H9 (cell line): ENCODE measurements at regions not wholly inside any gene's neighbourhood (a gene's known extent, or its start where the extent isn't known, plus 50 kb on each side); places are given as distances from the start of the nearest gene placed in this dataset.

Experiments
- DNase-seq: peaks from one replicate; pipeline ENCODE4 v3.0.0-alpha.2; 2017
- H2AFZ ChIP-seq: one replicate; pipeline ENCODE4 v1.6.1; 2013; ENCODE audit warnings: mild to moderate bottlenecking, low read length, control low read depth, moderate library complexity
- H2AK5ac ChIP-seq: 2 replicates; pipeline ENCODE4 v1.6.1; 2013; ENCODE audit warnings: low read length, control low read depth, mixed read lengths; ENCODE audit not compliant: insufficient read length
- H2BK120ac ChIP-seq: one replicate; pipeline ENCODE4 v1.6.1; 2013; ENCODE audit warnings: low read depth, mild to moderate bottlenecking, low read length, control low read depth, inconsistent platforms; ENCODE audit not compliant: poor library complexity, severe bottlenecking
- H2BK12ac ChIP-seq: 2 replicates; pipeline ENCODE4 v1.6.1; 2013; ENCODE audit warnings: low read length, control low read depth, mixed read lengths, low read depth; ENCODE audit not compliant: insufficient read length
- H2BK15ac ChIP-seq: 2 replicates; pipeline ENCODE4 v1.6.1; 2013; ENCODE audit warnings: low read depth, low read length, control low read depth
- H2BK20ac ChIP-seq: one replicate; pipeline ENCODE4 v1.6.1; 2013; ENCODE audit warnings: low read depth, mild to moderate bottlenecking, low read length, control low read depth, inconsistent platforms; ENCODE audit not compliant: poor library complexity, severe bottlenecking
- H2BK5ac ChIP-seq: 2 replicates; pipeline ENCODE4 v1.6.1; 2013; ENCODE audit warnings: low read length, control low read depth, mixed read lengths; ENCODE audit not compliant: insufficient read length
- H3K14ac ChIP-seq: 2 replicates; pipeline ENCODE4 v1.6.1; 2013; ENCODE audit warnings: low read length, control low read depth; ENCODE audit not compliant: insufficient read depth
- H3K18ac ChIP-seq: 2 replicates; pipeline ENCODE4 v1.6.1; 2013; ENCODE audit warnings: low read depth, mild to moderate bottlenecking, mixed read lengths, low read length, control low read depth; ENCODE audit not compliant: insufficient read length
- H3K23ac ChIP-seq: 2 replicates; pipeline ENCODE4 v1.6.1; 2013; ENCODE audit warnings: low read length, control low read depth, mixed read lengths, low read depth; ENCODE audit not compliant: insufficient read length
- H3K23me2 ChIP-seq: 2 replicates; pipeline ENCODE4 v1.6.1; 2013; ENCODE audit warnings: low read depth, mild to moderate bottlenecking, mixed read lengths, low read length, control low read depth; ENCODE audit not compliant: insufficient read length, poor library complexity, severe bottlenecking
- H3K27ac ChIP-seq: 2 replicates; pipeline ENCODE4 v1.5.1; 2013; ENCODE audit warnings: low read length, control low read depth, mixed read lengths, low read depth; ENCODE audit not compliant: insufficient read length
- H3K27me3 ChIP-seq: 2 replicates; pipeline ENCODE4 v1.6.1; 2013; ENCODE audit warnings: low read length, control low read depth, inconsistent platforms; ENCODE audit not compliant: insufficient read depth
- H3K4ac ChIP-seq: 2 replicates; pipeline ENCODE4 v1.6.1; 2013; ENCODE audit warnings: low read depth, mild to moderate bottlenecking, control low read depth, inconsistent platforms, low read length, moderate library complexity
- H3K4me1 ChIP-seq: 2 replicates; pipeline ENCODE4 v1.6.1; 2013; ENCODE audit warnings: low read length, control low read depth, inconsistent platforms; ENCODE audit not compliant: insufficient read depth
- H3K4me2 ChIP-seq: 2 replicates; pipeline ENCODE4 v1.6.1; 2013; ENCODE audit warnings: low read length, control low read depth, mixed read lengths; ENCODE audit not compliant: insufficient read length, insufficient read depth
- H3K56ac ChIP-seq: 2 replicates; pipeline ENCODE4 v1.6.1; 2013; ENCODE audit warnings: low read depth, mild to moderate bottlenecking, mixed read lengths, low read length, control low read depth; ENCODE audit not compliant: insufficient read length
- H3K79me1 ChIP-seq: 2 replicates; pipeline ENCODE4 v1.6.1; 2013; ENCODE audit warnings: low read depth, mild to moderate bottlenecking, moderate library complexity, low read length, control low read depth, inconsistent platforms; ENCODE audit not compliant: insufficient read depth, poor library complexity, severe bottlenecking
- H3K79me2 ChIP-seq: 2 replicates; pipeline ENCODE4 v1.6.1; 2013; ENCODE audit warnings: low read length, control low read depth, inconsistent platforms; ENCODE audit not compliant: insufficient read depth
- H3K9ac ChIP-seq: 2 replicates; pipeline ENCODE4 v1.6.1; 2013; ENCODE audit warnings: low read length, control low read depth, mixed read lengths; ENCODE audit not compliant: insufficient read length; ENCODE audit errors: extremely low read depth
- H3K9me3 ChIP-seq: one replicate; pipeline ENCODE4 v1.6.1; 2013; ENCODE audit warnings: low read depth, low read length, inconsistent platforms; ENCODE audit not compliant: control insufficient read depth
- H3T11ph ChIP-seq: one replicate; pipeline ENCODE4 v1.6.1; 2013; ENCODE audit warnings: mild to moderate bottlenecking, low read length, control low read depth, inconsistent platforms
- H4K20me1 ChIP-seq: one replicate; pipeline ENCODE4 v1.6.1; 2013; ENCODE audit not compliant: control insufficient read depth, insufficient read length, insufficient read depth
- H4K5ac ChIP-seq: 2 replicates; pipeline ENCODE4 v1.6.1; 2013; ENCODE audit warnings: low read depth, mild to moderate bottlenecking, mixed read lengths, low read length, control low read depth; ENCODE audit not compliant: insufficient read length
- H4K8ac ChIP-seq: replicated peaks from 2 replicates; pipeline ENCODE4 v1.6.1; 2013; ENCODE audit warnings: low read length, control low read depth, mixed read lengths, low read depth; ENCODE audit not compliant: insufficient read length
- H4K91ac ChIP-seq: 2 replicates; pipeline ENCODE4 v1.6.1; 2013; ENCODE audit warnings: low read depth, mild to moderate bottlenecking, moderate library complexity, mixed read lengths, low read length, control low read depth; ENCODE audit not compliant: insufficient read length
- H3K27ac Mint-ChIP-seq, 3 experiments: 2 replicates in 2 of 3; 3 replicates in 1 of 3; pipeline ENCODE4 v1.8.0; 2020 to 2021; ENCODE audit warnings: mixed read lengths in 3 of 3, mild to moderate bottlenecking in 1 of 3, moderate library complexity in 1 of 3
- H3K27me3 Mint-ChIP-seq: 2 replicates; pipeline ENCODE4 v1.8.0; 2021; ENCODE audit warnings: low read depth, mild to moderate bottlenecking, moderate library complexity, mixed read lengths
- H3K36me3 Mint-ChIP-seq, 3 experiments: 2 replicates in 2 of 3; 3 replicates in 1 of 3; pipeline ENCODE4 v1.8.0; 2020 to 2021; ENCODE audit warnings: low read depth in 3 of 3, mixed read lengths in 3 of 3; ENCODE audit not compliant: insufficient read depth in 1 of 3
- H3K4me1 Mint-ChIP-seq, 2 experiments: 2 replicates each; pipeline ENCODE4 v1.8.0; 2020; ENCODE audit warnings: mixed read lengths in 2 of 2
- H3K4me3 Mint-ChIP-seq, 2 experiments: 2 replicates in 1 of 2; 3 replicates in 1 of 2; pipeline ENCODE4 v1.8.0; 2020 to 2021; ENCODE audit warnings: mild to moderate bottlenecking in 2 of 2, mixed read lengths in 2 of 2, moderate library complexity in 1 of 2
- H3K9me3 Mint-ChIP-seq, 2 experiments: 2 replicates in 1 of 2; 3 replicates in 1 of 2; pipeline ENCODE4 v1.8.0; 2020; ENCODE audit warnings: mild to moderate bottlenecking in 2 of 2, mixed read lengths in 2 of 2, moderate library complexity in 1 of 2
- CTCF ChIP-seq: fragments of 200-600 bp; sonication (generic); conservative IDR thresholded peaks from 3 replicates; pipeline ENCODE4 v1.8.0; 2021; ENCODE audit warnings: antibody characterized with exemption, mild to moderate bottlenecking
- WGBS: extraction: QIAGEN DNeasy Blood & Tissue Kit; methylation state at CpG from one replicate; pipeline ENCODE4 v1.1.7; 2013; ENCODE audit warnings: missing lambda C conversion rate, low lambda C conversion rate, mixed read lengths; ENCODE audit not compliant: insufficient read length; ENCODE audit errors: extremely low coverage; 5-methylcytosine and 5-hydroxymethylcytosine counted together

- no peak overlapping the region for H3K56ac ChIP-seq
- no peaks in the 10 kb centered on the region for H3K79me2 ChIP-seq
- H3K18ac ChIP-seq: no peak overlapping the region
- no peaks in the 10 kb centered on the region for H3K23me2 ChIP-seq
- H3T11ph ChIP-seq: no peak overlapping the region
- H3K27me3 ChIP-seq: no peaks in the 10 kb centered on the region
- no peak overlapping the region for H4K91ac ChIP-seq
- no peak overlapping the region for H3K27ac ChIP-seq
- Mint-ChIP-seq H3K27me3 (no peaks in the 10 kb centered on the region), H3K4me1 (peaks cover 21 to 22% of the 10 kb centered on the region in 2 experiments), H3K4me3 (no peak overlapping the region), H3K36me3 (peaks cover 11 to 24% (median 15%) of the 10 kb centered on the region in 3 experiments), H3K27ac (no peak overlapping the region), H3K9me3 (peaks cover 16% of the 10 kb centered on the region in 2 experiments)
- no peak overlapping the region for H2BK120ac ChIP-seq
- no peaks in the 10 kb centered on the region for H3K79me1 ChIP-seq
- no peaks in the 10 kb centered on the region for H4K20me1 ChIP-seq
- no peak for TF ChIP-seq CTCF
- no peak overlapping the region for H2BK5ac ChIP-seq
- H3K14ac ChIP-seq: no peak overlapping the region
- H3K23ac ChIP-seq: no peak overlapping the region
- H2AK5ac ChIP-seq: no peak overlapping the region
- no peak overlapping the region for H2BK20ac ChIP-seq
- H4K5ac ChIP-seq: no peak overlapping the region
- H3K4me2 ChIP-seq: no peak overlapping the region
- WGBS: no CpG with 5 or more reads among the region's 5 CpGs
- H3K4ac ChIP-seq: no peak overlapping the region
- no peak overlapping the region for H3K9ac ChIP-seq
- H2BK12ac ChIP-seq: no peak overlapping the region
- H2BK15ac ChIP-seq: no peak overlapping the region
- peaks cover 5% of the 10 kb centered on the region for H3K9me3 ChIP-seq
- no peak overlapping the region for H2AFZ ChIP-seq
- H4K8ac ChIP-seq: no peak overlapping the region
- H3K4me1 ChIP-seq: no peaks in the 10 kb centered on the region
- DNase-seq: no peak
These were observed 707.8 kb upstream of the LMCD1 start for GRCh38 chr3:7793786-7794185.
